ENCODE measurements at regions not wholly inside any gene's neighbourhood (a gene's known extent, or its start where the extent isn't known, plus 50 kb on each side); places are given as distances from the start of the nearest gene placed in this dataset.
A peak's percentile ranks its signal among the peaks of the same experiment; 100 is the strongest.

- no peak for TF ChIP-seq EZH2phosphoT487 (IDR thresholded peaks at IDR 0.05; ENCODE audit: insufficient read depth, low read depth)
- TF ChIP-seq EZH2 (IDR thresholded peaks at IDR 0.05; ENCODE audit: insufficient read depth, poor library complexity, severe bottlenecking) = no peak
- peak overlapping the region; percentile 69 for H3K4me2 ChIP-seq (ENCODE audit: unreplicated experiment)
- peak; percentile 99 for DNase-seq
Measured at GRCh38 chr6:80457439-80457933, 351.0 kb downstream of the BCKDHB start.

GRCh38 chr6:80456724-80457438, 350.4 kb downstream of the BCKDHB start:
- peak overlapping the region; percentile 69 for H3K4me2 ChIP-seq (ENCODE audit: unreplicated experiment)
- DNase-seq = no peak

More at GRCh38 chr6:80457439-80457933, 351.0 kb downstream of the BCKDHB start:
- Histone ChIP-seq H3K4me1 (ENCODE audit: insufficient read depth) (peaks cover 68% of the 10 kb centered on the region), H3K27ac (peak overlapping the region; percentile 49), H4K20me1 (ENCODE audit: insufficient read depth) (no peaks in the 10 kb centered on the region), H3K27me3 (replicated peaks; ENCODE audit: insufficient read depth) (no peaks in the 10 kb centered on the region), H3K9me3 (ENCODE audit: low read depth) (no peaks in the 10 kb centered on the region), H3K9ac (no peak overlapping the region), H2AFZ (no peak overlapping the region), H3K9me2 (ENCODE audit: insufficient read depth) (0 out of 2 replicates have a peak, but pooled peaks cover 6% of the 10 kb centered on the region), H3K4me3 (no peak overlapping the region), H3F3A (ENCODE audit: insufficient read depth) (peaks cover 66% of the 10 kb centered on the region), H3K79me2 (ENCODE audit: insufficient read depth) (no peaks in the 10 kb centered on the region), H3K36me3 (ENCODE audit: low read depth) (no peaks in the 10 kb centered on the region)
- in situ Hi-C loops (cut with MboI) = no loop called here
- WGBS, 2 experiments (ENCODE audit: low coverage in 1 of 2, low lambda C conversion rate in 2 of 2, missing lambda C conversion rate in 2 of 2) = 2 to 6% methylated on average over 3 of the region's 3 CpGs

GRCh38 chr6:80454661-80455365, 348.3 kb downstream of the BCKDHB start:
- Histone ChIP-seq H3K9me3 (ENCODE audit: low read depth) (no peaks in the 10 kb centered on the region), H3K4me3 (no peak overlapping the region), H3K9ac (peak overlapping the region; percentile 45), H3K79me2 (ENCODE audit: insufficient read depth) (no peaks in the 10 kb centered on the region), H3K27me3 (replicated peaks; ENCODE audit: insufficient read depth) (no peaks in the 10 kb centered on the region), H2AFZ (no peak overlapping the region), H3K4me2 (ENCODE audit: unreplicated experiment) (peak overlapping the region; percentile 7), H3K27ac (peak overlapping the region; percentile 80), H3K36me3 (ENCODE audit: low read depth) (no peaks in the 10 kb centered on the region), H3K4me1 (ENCODE audit: insufficient read depth) (peaks cover 57% of the 10 kb centered on the region), H3F3A (ENCODE audit: insufficient read depth) (peaks cover 44% of the 10 kb centered on the region), H4K20me1 (ENCODE audit: insufficient read depth) (no peaks in the 10 kb centered on the region), H3K9me2 (ENCODE audit: insufficient read depth) (no peaks in the 10 kb centered on the region)
- WGBS, 2 experiments (ENCODE audit: low coverage in 1 of 2, low lambda C conversion rate in 2 of 2, missing lambda C conversion rate in 2 of 2) = 26 to 29% methylated on average over 4 of the region's 4 CpGs
- in situ Hi-C loops (cut with MboI) = no loop called here
- TF ChIP-seq EZH2phosphoT487 (IDR thresholded peaks at IDR 0.05; ENCODE audit: insufficient read depth, low read depth) = no peak
- TF ChIP-seq EZH2 (IDR thresholded peaks at IDR 0.05; ENCODE audit: insufficient read depth, poor library complexity, severe bottlenecking) = no peak
- DNase-seq = peak; percentile 56

More at GRCh38 chr6:80456724-80457438, 350.4 kb downstream of the BCKDHB start:
- H2AFZ ChIP-seq = no peak overlapping the region
- no peaks in the 10 kb centered on the region for H3K27me3 ChIP-seq (replicated peaks; ENCODE audit: insufficient read depth)
- TF ChIP-seq EZH2 (IDR thresholded peaks at IDR 0.05; ENCODE audit: insufficient read depth, poor library complexity, severe bottlenecking) (no peak), EZH2phosphoT487 (IDR thresholded peaks at IDR 0.05; ENCODE audit: insufficient read depth, low read depth) (no peak)
- no peaks in the 10 kb centered on the region for H4K20me1 ChIP-seq (ENCODE audit: insufficient read depth)
- in situ Hi-C loops (cut with MboI) = no loop called here
- H3K9me3 ChIP-seq (ENCODE audit: low read depth) = no peaks in the 10 kb centered on the region
- peaks cover 64% of the 10 kb centered on the region for H3F3A ChIP-seq (ENCODE audit: insufficient read depth)
- H3K4me1 ChIP-seq (ENCODE audit: insufficient read depth) = peaks cover 68% of the 10 kb centered on the region
- H3K9me2 ChIP-seq (ENCODE audit: insufficient read depth) = 0 out of 2 replicates have a peak, but pooled peaks cover 4% of the 10 kb centered on the region
- H3K9ac ChIP-seq = no peak overlapping the region
- H3K4me3 ChIP-seq = no peak overlapping the region
- no peaks in the 10 kb centered on the region for H3K79me2 ChIP-seq (ENCODE audit: insufficient read depth)
- H3K36me3 ChIP-seq (ENCODE audit: low read depth) = no peaks in the 10 kb centered on the region
- peak overlapping the region; percentile 36 for H3K27ac ChIP-seq
- WGBS, 2 experiments (ENCODE audit: low coverage in 1 of 2, low lambda C conversion rate in 2 of 2, missing lambda C conversion rate in 2 of 2) = 47 to 56% methylated on average over 3 of the region's 3 CpGs

- 0 to 3% methylated on average over 1 of the region's 1 CpG for WGBS, 2 experiments (ENCODE audit: low coverage in 1 of 2, low lambda C conversion rate in 2 of 2, missing lambda C conversion rate in 2 of 2)
- peak overlapping the region; percentile 35 for H3K9ac ChIP-seq
- TF ChIP-seq EZH2phosphoT487 (IDR thresholded peaks at IDR 0.05; ENCODE audit: insufficient read depth, low read depth) (0 out of 2 replicates have a peak, but pooled peaks have one; percentile 73), EZH2 (IDR thresholded peaks at IDR 0.05; ENCODE audit: insufficient read depth, poor library complexity, severe bottlenecking) (no peak)
- no peaks in the 10 kb centered on the region for H3K9me2 ChIP-seq (ENCODE audit: insufficient read depth)
- no peaks in the 10 kb centered on the region for H3K27me3 ChIP-seq (replicated peaks; ENCODE audit: insufficient read depth)
- H3K36me3 ChIP-seq (ENCODE audit: low read depth) = no peaks in the 10 kb centered on the region
- H3K4me1 ChIP-seq (ENCODE audit: insufficient read depth) = peaks cover 59% of the 10 kb centered on the region
- in situ Hi-C loops (cut with MboI) = no loop called here
- no peak overlapping the region for H2AFZ ChIP-seq
- no peak overlapping the region for H3K4me3 ChIP-seq
- DNase-seq = peak; percentile 98
- H3K27ac ChIP-seq = peak overlapping the region; percentile 80
- H3K4me2 ChIP-seq (ENCODE audit: unreplicated experiment) = peak overlapping the region; percentile 70
- H3K9me3 ChIP-seq (ENCODE audit: low read depth) = no peaks in the 10 kb centered on the region
- no peaks in the 10 kb centered on the region for H3K79me2 ChIP-seq (ENCODE audit: insufficient read depth)
- H3F3A ChIP-seq (ENCODE audit: insufficient read depth) = peaks cover 43% of the 10 kb centered on the region
- H4K20me1 ChIP-seq (ENCODE audit: insufficient read depth) = no peaks in the 10 kb centered on the region
Measured at GRCh38 chr6:80454197-80454596, 347.7 kb downstream of the BCKDHB start.

Measured in GM23248 (cell line).